PC-3 (cell line): ENCODE measurements at regions not wholly inside any gene's neighbourhood (a gene's known extent, or its start where the extent isn't known, plus 50 kb on each side); places are given as distances from the start of the nearest gene placed in this dataset.
"Not testable (repeated sequence)": the region's sequence is repeated elsewhere in the genome, so short reads cannot be mapped to it uniquely, and the experiment has no call there.

Source experiments
- CTCF ChIP-seq: fragments of 300-600 bp; sonication (generic); conservative IDR thresholded peaks from 2 replicates; pipeline ENCODE4 v1.5.1; 2017; ENCODE audit warnings: antibody characterized with exemption, low read depth, mild to moderate bottlenecking, low read length
- EZH2 ChIP-seq: fragments of 300-600 bp; sonication (generic); IDR thresholded peaks from one replicate; pipeline ENCODE4 v1.6.1; 2017; ENCODE audit warnings: antibody characterized with exemption, mild to moderate bottlenecking, low read length; ENCODE audit not compliant: unreplicated experiment
- EZH2phosphoT487 ChIP-seq: fragments of 300-600 bp; sonication (generic); IDR thresholded peaks from 2 replicates; pipeline ENCODE4 v1.6.1; 2018; ENCODE audit warnings: mild to moderate bottlenecking, antibody characterized with exemption, low read length, borderline replicate concordance

- TF ChIP-seq CTCF, EZH2, EZH2phosphoT487: not testable (repeated sequence)
Measured at GRCh38 chr2:131836116-131836515, 308.4 kb downstream of the CCDC74A start.
